NCI-H446 treated with DMSO at 0.1 percent for 48 hours (cell line): ENCODE measurements at regions not wholly inside any gene's neighbourhood (a gene's known extent, or its start where the extent isn't known, plus 50 kb on each side); places are given as distances from the start of the nearest gene placed in this dataset.
A peak's percentile ranks its signal among the peaks of the same experiment; 100 is the strongest.
"Not testable (repeated sequence)": the region's sequence is repeated elsewhere in the genome, so short reads cannot be mapped to it uniquely, and the experiment has no call there.

Experiments used
- DNase-seq: peaks from one replicate; lab custom pipeline; 2025; lab: John Stamatoyannopoulos, UW

DNA sequence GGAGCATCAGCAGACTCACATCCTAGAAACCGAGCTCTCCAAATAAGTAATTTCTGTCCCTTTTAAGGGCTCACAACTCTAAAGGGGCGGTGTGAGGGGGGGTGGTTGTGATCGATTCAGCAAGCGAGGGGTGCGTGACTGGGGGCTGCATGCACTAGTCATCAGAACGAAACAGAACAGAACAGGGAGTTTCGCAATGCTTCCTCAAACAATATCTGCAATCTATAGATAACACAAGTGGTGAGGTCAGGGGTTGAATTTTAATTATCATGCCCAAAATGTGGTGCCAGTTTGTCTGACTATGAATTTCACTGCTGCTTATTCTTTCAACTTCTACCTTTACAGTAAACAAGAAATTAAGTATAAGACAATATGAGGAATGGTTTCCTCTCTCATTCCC is 1003.0 kb upstream of the NCAM2 start:
- DNase-seq, result no peak

DNA sequence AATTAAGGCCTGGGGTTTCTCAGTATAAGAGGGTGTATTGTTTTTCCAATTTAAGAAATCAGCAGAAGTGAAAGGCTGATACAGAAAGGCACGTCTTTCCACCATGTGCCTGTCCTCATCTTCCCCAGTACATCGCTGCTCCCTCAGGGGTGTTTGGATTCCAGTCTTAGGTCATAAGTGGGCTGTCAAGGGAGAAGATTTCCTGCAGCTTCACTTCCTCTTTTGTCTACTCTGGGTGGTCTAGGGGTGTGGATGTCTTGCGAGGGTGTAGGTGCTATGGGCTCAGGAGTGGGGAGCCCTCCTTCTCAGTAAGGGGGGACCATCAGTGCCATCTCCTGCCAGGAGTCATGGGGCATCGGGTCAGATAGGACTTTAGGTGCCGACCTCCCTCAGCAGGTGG is 999.8 kb upstream of the NCAM2 start:
- DNase-seq, result no peak

- DNase-seq, result no peak
These were observed 998.6 kb upstream of the NCAM2 start for GRCh38 chr21:19999369-20000272.

DNA sequence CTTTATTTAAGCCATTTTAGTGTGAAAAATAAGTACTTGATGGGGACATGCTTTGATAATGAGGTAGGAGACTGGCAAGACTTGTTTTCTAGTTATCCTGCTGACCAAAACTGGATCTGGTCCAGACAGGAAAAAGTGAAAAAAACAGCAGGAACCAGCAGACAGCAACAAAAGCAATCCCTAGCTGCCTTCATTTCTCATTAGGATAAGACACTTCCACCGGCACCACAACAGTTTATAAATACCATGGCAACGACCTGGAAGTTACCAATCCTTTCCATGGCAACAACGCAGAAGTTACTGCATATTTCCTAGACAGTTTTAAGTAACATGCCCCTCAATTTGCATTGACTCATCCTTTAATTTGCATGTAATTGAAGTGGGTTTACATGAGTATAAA is 993.8 kb upstream of the NCAM2 start:
- peak; percentile 96 for DNase-seq

DNA sequence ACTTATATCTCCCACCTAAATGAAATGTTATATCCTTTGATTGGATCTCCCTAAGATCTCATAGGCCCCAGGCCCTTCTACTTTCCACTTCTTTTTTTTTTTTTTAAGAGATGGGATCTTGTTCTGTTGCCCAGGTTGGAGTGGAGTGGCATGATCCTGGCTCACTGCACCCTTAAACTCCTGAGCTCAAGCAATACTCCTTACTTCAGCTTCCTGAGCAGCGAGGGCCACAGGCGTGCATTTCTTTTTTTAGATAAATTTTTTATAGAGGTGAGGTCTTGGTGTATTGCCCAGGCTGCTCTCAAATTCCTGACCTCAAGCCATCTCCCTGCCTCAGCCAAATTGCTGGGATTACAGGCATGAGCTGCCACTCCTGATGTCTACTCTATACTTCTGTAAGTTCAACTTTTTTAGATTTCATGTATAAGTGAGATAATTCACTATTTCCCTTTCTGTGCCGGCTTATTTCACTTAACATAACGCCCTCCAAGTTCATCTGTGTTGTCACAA is 987.5 kb upstream of the NCAM2 start:
- DNase-seq, result no peak

DNA sequence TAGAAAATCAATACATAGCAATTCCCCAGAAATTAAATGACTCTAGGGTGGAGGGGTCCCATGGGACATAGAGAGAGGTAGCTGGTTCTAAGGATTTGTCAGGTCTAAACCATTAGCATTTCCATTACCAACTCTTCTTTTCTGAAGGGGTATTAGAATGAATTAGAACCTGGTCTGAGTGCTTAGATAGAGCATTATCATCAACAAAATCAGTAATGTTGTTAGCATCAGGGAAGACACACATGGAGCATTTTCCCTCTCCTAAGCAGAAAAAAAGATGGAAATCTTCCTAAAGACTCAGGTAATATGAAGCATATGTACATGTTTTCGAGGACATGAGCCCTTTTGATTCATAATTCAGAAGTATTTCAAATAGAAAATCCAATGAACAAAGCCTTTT is 984.4 kb upstream of the NCAM2 start:
- DNase-seq, result no peak

GRCh38 chr21:20016435-20017005 is 981.7 kb upstream of the NCAM2 start:
- no peak for DNase-seq

GRCh38 chr21:20020026-20020425 is 978.2 kb upstream of the NCAM2 start:
- no peak for DNase-seq

- DNase-seq, result peak; percentile 96
These were observed 975.0 kb upstream of the NCAM2 start for GRCh38 chr21:20023193-20023592.

GRCh38 chr21:20024741-20025140 is 973.5 kb upstream of the NCAM2 start:
- no peak for DNase-seq

DNA sequence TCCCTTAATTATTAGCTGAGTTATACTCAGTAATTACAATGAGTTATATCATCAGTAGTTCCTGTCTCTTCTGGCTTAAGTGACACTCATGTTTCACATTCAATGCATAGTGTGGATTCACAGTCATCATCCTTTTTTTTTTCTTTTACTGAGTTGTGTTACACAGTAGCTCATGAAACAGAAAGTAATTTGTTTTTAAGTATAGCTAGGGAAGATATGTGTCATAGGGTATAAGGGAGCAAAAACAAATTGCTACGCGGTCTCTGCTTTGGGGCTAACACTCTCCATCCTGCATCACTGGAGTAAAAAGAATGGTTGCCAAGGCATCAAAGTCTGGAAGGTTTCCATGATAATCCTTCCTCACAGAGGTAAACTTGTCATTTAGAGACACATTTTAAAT is 971.7 kb upstream of the NCAM2 start:
- no peak for DNase-seq

DNA sequence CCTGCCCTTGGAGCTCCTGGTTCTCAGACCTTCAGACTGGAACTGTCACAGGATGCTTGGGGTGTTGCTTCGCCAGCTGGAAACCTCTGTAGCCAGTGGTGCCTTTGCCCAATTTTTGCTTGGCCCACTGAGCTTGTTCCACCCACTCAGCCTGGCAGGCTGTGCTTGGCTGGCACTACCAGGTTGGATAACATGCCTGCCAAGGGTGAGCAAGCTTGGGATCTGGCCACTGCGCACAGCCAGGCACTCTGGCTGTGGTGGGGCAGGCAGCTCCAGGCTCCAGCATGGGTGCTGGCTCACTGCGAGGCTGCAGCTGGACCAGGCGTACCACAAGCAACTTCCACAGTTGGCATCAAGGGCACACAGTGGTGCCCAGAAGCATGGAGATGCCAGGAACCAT is 967.8 kb upstream of the NCAM2 start:
- DNase-seq, result peak; percentile 90

DNA sequence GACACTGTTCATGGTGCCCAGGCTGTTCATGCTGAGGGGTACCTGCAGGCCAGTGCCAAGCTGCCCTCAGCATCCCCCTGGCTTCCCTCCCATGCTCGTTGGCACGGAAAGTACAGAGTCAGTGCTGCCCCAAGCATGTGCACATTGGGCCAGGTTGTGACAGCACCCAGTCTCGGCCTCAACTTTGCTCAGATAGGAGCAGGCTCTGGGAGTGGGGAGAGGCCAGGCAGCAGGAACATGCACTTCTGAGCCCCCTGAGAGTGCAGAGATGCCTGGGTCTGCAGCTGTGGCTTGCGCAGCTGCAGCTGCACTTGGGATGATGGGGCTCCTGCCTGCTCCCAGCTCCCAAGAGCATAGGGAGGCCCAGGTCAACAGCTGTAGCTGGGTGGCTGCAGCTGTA is 966.4 kb upstream of the NCAM2 start:
- DNase-seq, result no peak

DNA sequence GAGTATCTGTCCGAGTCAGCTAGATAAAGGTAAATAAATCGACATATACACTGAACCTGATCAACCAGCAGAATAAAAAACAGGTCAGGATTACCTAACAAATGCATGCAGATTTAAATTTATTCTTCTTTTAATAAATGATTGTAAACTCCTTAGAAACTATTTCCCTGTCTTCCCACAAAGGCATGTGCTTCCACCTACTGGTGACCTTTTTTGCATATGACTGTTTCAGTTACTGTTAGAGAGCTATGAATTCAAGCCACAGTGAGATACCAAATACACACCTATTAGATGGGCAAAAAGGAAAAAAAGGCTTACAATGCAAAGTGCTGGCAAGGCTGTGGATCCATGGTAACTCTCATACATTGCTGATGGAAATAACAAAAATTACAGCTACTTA is 957.4 kb upstream of the NCAM2 start:
- DNase-seq, result no peak

DNA sequence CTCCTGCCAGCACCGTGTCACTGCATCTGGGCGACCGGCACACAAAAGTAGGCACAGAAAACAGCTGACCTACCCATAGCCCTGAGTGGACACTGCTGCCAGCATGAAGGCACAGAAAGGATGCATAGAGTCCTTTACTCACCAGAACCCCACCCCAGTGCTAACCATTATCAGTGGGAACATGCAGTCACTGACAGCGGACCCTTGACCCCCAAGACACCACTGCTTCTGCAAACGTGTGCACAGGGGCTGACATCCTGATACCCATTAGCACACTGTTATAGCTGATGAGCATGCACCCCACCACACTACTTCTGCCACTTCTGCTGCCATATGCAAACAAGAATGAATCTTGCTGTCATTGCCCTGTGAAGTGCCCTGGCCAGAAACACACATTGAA is 953.0 kb upstream of the NCAM2 start:
- DNase-seq, result no peak

- not testable (repeated sequence) for DNase-seq
These were observed 949.9 kb upstream of the NCAM2 start for GRCh38 chr21:20048130-20048837.

DNA sequence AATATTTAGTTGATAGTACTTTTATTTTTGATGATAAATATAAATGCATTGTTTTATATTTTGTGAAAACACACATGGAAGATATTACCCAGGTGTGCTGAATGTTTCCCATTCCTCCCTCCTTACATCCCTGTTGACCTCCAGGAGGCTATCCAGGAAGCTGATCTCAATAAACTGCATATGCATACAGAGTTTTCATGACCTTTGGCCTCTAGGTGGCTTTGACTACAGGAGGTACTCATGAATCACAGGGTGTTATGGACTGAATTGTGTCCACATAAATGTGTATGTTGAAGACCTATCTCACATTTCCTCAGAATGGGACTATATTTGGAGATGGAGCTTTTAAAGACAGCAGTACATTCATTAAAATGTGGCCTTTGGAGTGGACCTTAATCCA is 914.9 kb upstream of the NCAM2 start:
- DNase-seq, result no peak

DNA sequence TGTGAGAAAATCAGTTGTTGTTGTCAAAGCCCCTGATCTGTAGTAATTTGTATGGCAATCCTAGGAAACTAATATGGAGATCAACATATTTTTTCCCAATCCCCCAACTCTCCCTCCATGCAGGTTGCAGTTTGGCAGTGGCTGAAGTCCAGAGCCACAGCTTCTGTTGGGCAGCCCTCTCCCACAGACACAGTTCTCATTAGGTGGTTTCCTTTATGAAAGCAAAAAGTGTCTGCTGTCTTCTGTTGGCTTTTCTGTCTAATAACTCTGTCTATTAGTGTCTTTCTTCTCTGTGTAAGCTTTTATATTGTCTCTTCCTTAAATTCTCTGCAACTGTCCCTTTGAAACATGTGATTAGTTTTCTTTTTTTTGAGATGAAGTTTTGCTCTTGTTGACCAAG is 914.3 kb upstream of the NCAM2 start:
- DNase-seq, result no peak

- no peak for DNase-seq
These were observed 911.7 kb upstream of the NCAM2 start for GRCh38 chr21:20086508-20086907.

DNA sequence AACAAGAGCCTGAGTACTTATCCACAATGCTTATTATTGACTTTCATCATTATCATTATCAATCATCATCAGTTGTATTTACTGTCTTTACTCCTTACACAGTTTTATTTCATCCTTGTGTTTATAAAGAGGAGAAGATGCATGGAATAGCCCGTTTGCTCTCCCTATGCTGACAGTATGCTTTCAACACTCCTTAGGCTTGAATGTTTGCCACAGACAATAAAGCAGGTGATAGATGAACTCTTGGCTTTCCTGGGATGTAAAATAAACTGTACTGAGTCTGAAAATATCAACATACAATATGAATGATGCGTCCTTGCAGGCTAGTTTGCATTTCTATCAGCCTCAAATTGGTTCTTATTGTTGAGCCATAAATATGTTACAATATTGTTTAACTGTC is 891.8 kb upstream of the NCAM2 start:
- DNase-seq, result no peak

DNA sequence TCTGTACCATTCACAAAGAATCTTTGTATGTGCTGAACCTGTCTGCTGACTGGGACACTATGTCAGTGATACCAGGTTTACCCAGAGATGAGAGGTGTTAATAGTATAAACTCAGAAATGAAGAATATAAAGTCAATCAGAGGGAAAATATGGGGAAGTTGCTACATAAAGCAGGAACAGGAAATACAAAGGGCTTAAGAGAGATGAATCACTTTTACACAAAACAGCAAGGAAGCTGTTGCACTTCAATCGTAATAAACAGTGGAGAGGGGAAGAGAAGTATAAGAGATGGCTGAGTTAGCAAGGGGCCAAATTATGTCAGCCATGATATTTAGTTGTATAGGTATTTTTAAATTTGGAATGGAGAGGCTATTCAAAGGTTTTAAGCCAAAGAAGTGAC is 890.2 kb upstream of the NCAM2 start:
- no peak for DNase-seq

GRCh38 chr21:20108976-20109540 is 889.2 kb upstream of the NCAM2 start:
- DNase-seq, result no peak

GRCh38 chr21:20110368-20110767 is 887.8 kb upstream of the NCAM2 start:
- no peak for DNase-seq
